ENCODE measurements at regions not wholly inside any gene's neighbourhood (a gene's known extent, or its start where the extent isn't known, plus 50 kb on each side); places are given as distances from the start of the nearest gene placed in this dataset.
A peak's percentile ranks its signal among the peaks of the same experiment; 100 is the strongest.
"Not testable (repeated sequence)": the region's sequence is repeated elsewhere in the genome, so short reads cannot be mapped to it uniquely, and the experiment has no call there.

DNA sequence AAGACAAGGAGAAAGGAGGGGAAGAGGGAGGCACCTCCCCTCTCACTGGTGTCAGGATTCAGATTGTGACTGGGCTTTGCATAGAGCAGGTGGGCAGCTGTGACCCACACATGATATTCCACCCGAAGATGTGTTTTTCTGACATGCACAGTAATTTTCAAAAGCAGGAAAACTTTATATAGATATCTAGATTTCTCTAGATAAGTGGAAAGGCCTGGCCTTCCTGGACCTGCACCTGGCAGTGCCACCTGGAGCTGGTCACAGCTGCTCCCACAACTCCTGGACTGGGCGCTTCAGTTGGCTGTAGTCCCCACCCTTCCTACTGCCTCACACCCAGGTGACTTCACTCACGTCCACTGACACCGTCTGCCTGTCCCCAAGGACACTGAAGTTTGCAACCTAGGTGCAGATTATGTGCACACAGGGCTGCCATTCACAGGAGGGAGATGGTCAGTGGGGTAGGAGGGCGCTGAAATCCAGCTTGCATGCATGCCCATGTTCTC is 70.4 kb upstream of the PLGLB2 start:
- H3K4me3 ChIP-seq (replicated peaks in 1 of 2; ENCODE audit: low read depth in 1 of 2, low read length in 2 of 2); ATAC-seq; H3K9me3 ChIP-seq (ENCODE audit: control insufficient read depth in 1 of 2, insufficient read depth in 1 of 2, low read depth in 1 of 2, low read length in 2 of 2); DNase-seq (ENCODE audit: low read depth, low spot score); H3K27ac ChIP-seq (ENCODE audit: low read depth, low read length); H2AFZ ChIP-seq (ENCODE audit: low read depth, low read length, poor library complexity, severe bottlenecking); H3K79me2 ChIP-seq (ENCODE audit: insufficient read depth, low read length); H3K4me2 ChIP-seq (ENCODE audit: low read length); H3K9me2 ChIP-seq (ENCODE audit: insufficient read depth); BruUV-seq (replicated peaks); H4K20me1 ChIP-seq (ENCODE audit: insufficient read depth); H3K9ac ChIP-seq (ENCODE audit: low read length); intact Hi-C loops (cut with micrococcal nuclease); POLR2A ChIA-PET; H3K4me1 ChIP-seq (ENCODE audit: control insufficient read depth in 1 of 2, insufficient read depth in 2 of 2, low read length in 2 of 2); H3K36me3 ChIP-seq (ENCODE audit: control insufficient read depth in 1 of 2, insufficient read depth in 2 of 2, low read length in 2 of 2); RAD21 ChIA-PET (ENCODE audit: low non-redundant PET in 1 of 2, low total read pairs in 2 of 2, uncharacterized antibody in 2 of 2, unreplicated experiment in 2 of 2); CTCF ChIA-PET; H3K27me3 ChIP-seq (ENCODE audit: insufficient read depth, low read length): not testable (repeated sequence)

DNA sequence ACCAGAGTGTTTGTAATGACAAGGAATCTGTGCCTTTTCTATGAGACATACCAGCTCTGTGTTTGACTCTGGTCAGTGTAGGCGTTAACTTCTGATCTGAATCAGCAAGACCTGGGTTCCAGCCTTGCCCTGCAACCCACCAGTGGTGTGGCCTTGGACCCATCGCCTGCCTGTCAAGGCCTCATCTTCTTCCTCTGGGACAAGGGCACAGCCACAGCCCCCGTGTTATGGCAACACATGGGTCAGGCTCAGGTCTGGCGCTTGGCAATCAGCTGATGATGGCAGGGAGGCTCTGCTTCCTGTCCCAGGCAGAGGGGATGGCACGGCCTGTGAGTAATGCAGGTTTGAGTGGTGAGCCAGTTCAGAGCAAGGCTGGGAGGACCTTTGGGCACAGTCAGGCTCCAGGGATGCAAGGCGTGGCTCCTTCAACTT is 69.1 kb upstream of the PLGLB2 start:
- H2AFZ ChIP-seq (ENCODE audit: low read depth, low read length, poor library complexity, severe bottlenecking); H3K79me2 ChIP-seq (ENCODE audit: insufficient read depth, low read length); DNase-seq (ENCODE audit: low read depth, low spot score); H3K9me3 ChIP-seq (ENCODE audit: control insufficient read depth in 1 of 2, insufficient read depth in 1 of 2, low read depth in 1 of 2, low read length in 2 of 2); intact Hi-C loops (cut with micrococcal nuclease); POLR2A ChIA-PET; H4K20me1 ChIP-seq (ENCODE audit: insufficient read depth); H3K9ac ChIP-seq (ENCODE audit: low read length); H3K36me3 ChIP-seq (ENCODE audit: control insufficient read depth in 1 of 2, insufficient read depth in 2 of 2, low read length in 2 of 2); H3K9me2 ChIP-seq (ENCODE audit: insufficient read depth); BruUV-seq (replicated peaks); H3K4me1 ChIP-seq (ENCODE audit: control insufficient read depth in 1 of 2, insufficient read depth in 2 of 2, low read length in 2 of 2); H3K4me2 ChIP-seq (ENCODE audit: low read length); H3K27ac ChIP-seq (ENCODE audit: low read depth, low read length); RAD21 ChIA-PET (ENCODE audit: low non-redundant PET in 1 of 2, low total read pairs in 2 of 2, uncharacterized antibody in 2 of 2, unreplicated experiment in 2 of 2); CTCF ChIA-PET; H3K27me3 ChIP-seq (ENCODE audit: insufficient read depth, low read length); H3K4me3 ChIP-seq (replicated peaks in 1 of 2; ENCODE audit: low read depth in 1 of 2, low read length in 2 of 2): not testable (repeated sequence)
- ATAC-seq, result peak; percentile 85

DNA sequence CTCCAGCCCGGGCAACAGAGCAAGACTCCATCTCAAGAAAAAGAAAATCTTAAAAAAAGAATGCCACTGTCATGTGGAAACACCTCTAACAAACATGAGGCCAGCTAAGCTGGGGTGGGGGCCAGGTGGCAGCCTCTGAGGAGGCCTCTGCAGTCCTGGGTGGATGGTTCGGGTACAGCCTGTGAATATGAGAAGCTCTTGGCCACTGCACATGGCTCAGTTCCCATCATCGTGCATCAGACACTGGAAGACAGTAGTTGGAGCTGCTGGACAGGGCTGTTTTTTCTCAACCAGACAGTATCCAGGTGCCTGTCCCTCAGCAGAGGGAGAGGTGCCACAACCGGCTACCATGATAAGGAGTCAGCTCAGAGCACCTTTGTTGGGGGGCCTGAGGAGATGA is 67.9 kb upstream of the PLGLB2 start:
- not testable (repeated sequence) for BruUV-seq (replicated peaks)

DNA sequence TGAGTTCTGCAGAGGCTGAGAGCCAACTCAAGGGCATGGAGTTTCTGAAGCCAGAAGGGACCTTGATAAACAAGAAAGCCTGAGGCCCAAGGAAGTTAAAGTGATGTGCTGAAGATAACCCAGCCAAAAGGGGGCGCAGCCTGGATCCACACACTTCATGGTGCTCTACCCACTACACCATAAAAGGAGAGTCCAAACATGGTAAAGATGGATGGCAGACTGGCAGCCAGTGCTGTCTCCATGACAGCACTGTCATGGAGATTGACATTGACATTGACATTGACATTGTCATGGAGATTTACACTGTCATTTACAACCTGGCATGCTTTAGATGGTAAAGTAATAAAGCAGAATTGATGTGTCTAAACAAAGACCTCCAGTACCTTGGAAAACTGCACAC is 67.2 kb upstream of the PLGLB2 start:
- H3K9ac ChIP-seq (ENCODE audit: low read length); H3K9me2 ChIP-seq (ENCODE audit: insufficient read depth); DNase-seq (ENCODE audit: low read depth, low spot score); BruUV-seq (replicated peaks); H3K4me1 ChIP-seq (ENCODE audit: control insufficient read depth in 1 of 2, insufficient read depth in 2 of 2, low read length in 2 of 2); H4K20me1 ChIP-seq (ENCODE audit: insufficient read depth); H3K9me3 ChIP-seq (ENCODE audit: control insufficient read depth in 1 of 2, insufficient read depth in 1 of 2, low read depth in 1 of 2, low read length in 2 of 2); H3K4me2 ChIP-seq (ENCODE audit: low read length); H3K79me2 ChIP-seq (ENCODE audit: insufficient read depth, low read length); CTCF ChIA-PET; H3K4me3 ChIP-seq (replicated peaks in 1 of 2; ENCODE audit: low read depth in 1 of 2, low read length in 2 of 2); H3K36me3 ChIP-seq (ENCODE audit: control insufficient read depth in 1 of 2, insufficient read depth in 2 of 2, low read length in 2 of 2); H3K27ac ChIP-seq (ENCODE audit: low read depth, low read length); POLR2A ChIA-PET; H2AFZ ChIP-seq (ENCODE audit: low read depth, low read length, poor library complexity, severe bottlenecking); H3K27me3 ChIP-seq (ENCODE audit: insufficient read depth, low read length); intact Hi-C loops (cut with micrococcal nuclease); RAD21 ChIA-PET (ENCODE audit: low non-redundant PET in 1 of 2, low total read pairs in 2 of 2, uncharacterized antibody in 2 of 2, unreplicated experiment in 2 of 2): not testable (repeated sequence)
- peak; percentile 68 for ATAC-seq

More for the DNA sequence above, 67.9 kb upstream of the PLGLB2 start:
- H3K4me3 ChIP-seq (replicated peaks in 1 of 2; ENCODE audit: low read depth in 1 of 2, low read length in 2 of 2); RAD21 ChIA-PET (ENCODE audit: low non-redundant PET in 1 of 2, low total read pairs in 2 of 2, uncharacterized antibody in 2 of 2, unreplicated experiment in 2 of 2); H4K20me1 ChIP-seq (ENCODE audit: insufficient read depth); DNase-seq (ENCODE audit: low read depth, low spot score); CTCF ChIA-PET; H3K9me3 ChIP-seq (ENCODE audit: control insufficient read depth in 1 of 2, insufficient read depth in 1 of 2, low read depth in 1 of 2, low read length in 2 of 2); H3K9ac ChIP-seq (ENCODE audit: low read length); H3K4me2 ChIP-seq (ENCODE audit: low read length); H3K27ac ChIP-seq (ENCODE audit: low read depth, low read length); intact Hi-C loops (cut with micrococcal nuclease); H2AFZ ChIP-seq (ENCODE audit: low read depth, low read length, poor library complexity, severe bottlenecking); H3K27me3 ChIP-seq (ENCODE audit: insufficient read depth, low read length); ATAC-seq; H3K4me1 ChIP-seq (ENCODE audit: control insufficient read depth in 1 of 2, insufficient read depth in 2 of 2, low read length in 2 of 2); H3K9me2 ChIP-seq (ENCODE audit: insufficient read depth); H3K79me2 ChIP-seq (ENCODE audit: insufficient read depth, low read length); POLR2A ChIA-PET; H3K36me3 ChIP-seq (ENCODE audit: control insufficient read depth in 1 of 2, insufficient read depth in 2 of 2, low read length in 2 of 2): not testable (repeated sequence)

DNA sequence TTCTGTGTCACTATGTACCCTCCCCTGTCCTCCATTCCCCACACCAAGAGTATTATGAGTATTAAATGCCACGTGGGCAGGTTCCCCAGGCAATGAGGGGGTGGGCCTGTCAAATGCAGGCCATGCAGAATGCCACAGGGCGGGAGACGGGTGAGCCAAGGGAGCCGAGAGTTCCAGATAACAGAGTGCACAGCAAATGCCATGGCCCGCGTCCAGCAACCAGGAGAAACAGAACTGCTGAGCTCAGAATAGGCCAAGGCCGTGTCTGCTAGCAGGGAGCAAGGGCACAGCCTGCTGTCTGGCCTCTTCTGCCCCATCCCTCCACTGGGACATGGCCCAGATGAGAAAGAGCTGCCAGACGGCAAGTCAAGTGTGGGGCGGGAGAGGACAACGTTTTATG is 64.4 kb upstream of the PLGLB2 start:
- DNase-seq (ENCODE audit: low read depth, low spot score); H3K79me2 ChIP-seq (ENCODE audit: insufficient read depth, low read length); RAD21 ChIA-PET (ENCODE audit: low non-redundant PET in 1 of 2, low total read pairs in 2 of 2, uncharacterized antibody in 2 of 2, unreplicated experiment in 2 of 2); H3K36me3 ChIP-seq (ENCODE audit: control insufficient read depth in 1 of 2, insufficient read depth in 2 of 2, low read length in 2 of 2); POLR2A ChIA-PET; H3K9ac ChIP-seq (ENCODE audit: low read length); H3K4me1 ChIP-seq (ENCODE audit: control insufficient read depth in 1 of 2, insufficient read depth in 2 of 2, low read length in 2 of 2); H4K20me1 ChIP-seq (ENCODE audit: insufficient read depth); H3K4me3 ChIP-seq (replicated peaks in 1 of 2; ENCODE audit: low read depth in 1 of 2, low read length in 2 of 2); intact Hi-C loops (cut with micrococcal nuclease); CTCF ChIA-PET; BruUV-seq (replicated peaks); H3K4me2 ChIP-seq (ENCODE audit: low read length); H3K9me2 ChIP-seq (ENCODE audit: insufficient read depth); H3K9me3 ChIP-seq (ENCODE audit: control insufficient read depth in 1 of 2, insufficient read depth in 1 of 2, low read depth in 1 of 2, low read length in 2 of 2); H3K27me3 ChIP-seq (ENCODE audit: insufficient read depth, low read length); H2AFZ ChIP-seq (ENCODE audit: low read depth, low read length, poor library complexity, severe bottlenecking); ATAC-seq; H3K27ac ChIP-seq (ENCODE audit: low read depth, low read length): not testable (repeated sequence)
